ENCODE measurements at regions not wholly inside any gene's neighbourhood (a gene's known extent, or its start where the extent isn't known, plus 50 kb on each side); places are given as distances from the start of the nearest gene placed in this dataset.
"Not testable (repeated sequence)": the region's sequence is repeated elsewhere in the genome, so short reads cannot be mapped to it uniquely, and the experiment has no call there.

GRCh38 chr3:26920646-26921478 lies 298.3 kb downstream of the LRRC3B start:
- no peak for TF ChIP-seq CTCF (IDR thresholded peaks at IDR 0.05; ENCODE audit: insufficient read depth, low read depth, low read length, missing control alignments)
- H3K4me3 ChIP-seq (ENCODE audit: low read depth, low read length) = no peak overlapping the region
- DNase-seq (ENCODE audit: low read depth) = no peak

GRCh38 chr3:26931896-26932295 lies 309.3 kb downstream of the LRRC3B start:
- DNase-seq (ENCODE audit: low read depth) = no peak
- H3K4me3 ChIP-seq (ENCODE audit: low read depth, low read length) = no peak overlapping the region
- no peak for TF ChIP-seq CTCF (IDR thresholded peaks at IDR 0.05; ENCODE audit: insufficient read depth, low read depth, low read length, missing control alignments)

GRCh38 chr3:26932752-26933151 lies 310.2 kb downstream of the LRRC3B start:
- no peak overlapping the region for H3K4me3 ChIP-seq (ENCODE audit: low read depth, low read length)
- no peak for DNase-seq (ENCODE audit: low read depth)
- TF ChIP-seq CTCF (IDR thresholded peaks at IDR 0.05; ENCODE audit: insufficient read depth, low read depth, low read length, missing control alignments) = no peak

- not testable (repeated sequence) for DNase-seq (ENCODE audit: low read depth); H3K4me3 ChIP-seq (ENCODE audit: low read depth, low read length)
Observed at GRCh38 chr3:26945480-26945879, 322.9 kb downstream of the LRRC3B start.

- no peak for TF ChIP-seq CTCF (IDR thresholded peaks at IDR 0.05; ENCODE audit: insufficient read depth, low read depth, low read length, missing control alignments)
- no peak for DNase-seq (ENCODE audit: low read depth)
- no peak overlapping the region for H3K4me3 ChIP-seq (ENCODE audit: low read depth, low read length)
Observed at GRCh38 chr3:26960382-26960781, 337.8 kb downstream of the LRRC3B start.

- DNase-seq (ENCODE audit: low read depth) = peak; percentile 48
- no peak for TF ChIP-seq CTCF (IDR thresholded peaks at IDR 0.05; ENCODE audit: insufficient read depth, low read depth, low read length, missing control alignments)
- H3K4me3 ChIP-seq (ENCODE audit: low read depth, low read length) = no peak overlapping the region
Observed at GRCh38 chr3:26962492-26963360, 340.2 kb downstream of the LRRC3B start.

GRCh38 chr3:26963361-26963743 lies 340.8 kb downstream of the LRRC3B start:
- no peak overlapping the region for H3K4me3 ChIP-seq (ENCODE audit: low read depth, low read length)
- no peak for DNase-seq (ENCODE audit: low read depth)
- peak; percentile 2 for TF ChIP-seq CTCF (IDR thresholded peaks at IDR 0.05; ENCODE audit: insufficient read depth, low read depth, low read length, missing control alignments)
